GM23338 (cell line): ENCODE measurements at regions not wholly inside any gene's neighbourhood (a gene's known extent, or its start where the extent isn't known, plus 50 kb on each side); places are given as distances from the start of the nearest gene placed in this dataset.

Experiments used
- CREB1 ChIP-seq: fragments of 250-450 bp; sonication (Bioruptor Pico); IDR thresholded peaks from 2 replicates; pipeline ENCODE4 v1.5.0; 2020; ENCODE audit warnings: low read depth, mild to moderate bottlenecking, moderate library complexity
- EZH2 ChIP-seq: fragments of 200-600 bp; sonication (generic); IDR thresholded peaks from one replicate; pipeline ENCODE4 v1.8.0; 2017; ENCODE audit warnings: antibody characterized with exemption, mild to moderate bottlenecking, low read depth; ENCODE audit not compliant: unreplicated experiment
- EZH2phosphoT487 ChIP-seq: fragments of 200-600 bp; sonication (generic); IDR thresholded peaks from one replicate; pipeline ENCODE4 v1.8.1; 2018; ENCODE audit warnings: antibody characterized with exemption; ENCODE audit not compliant: unreplicated experiment
- JUNB ChIP-seq: IDR thresholded peaks from one replicate; pipeline ENCODE4 v1.6.1; 2016; ENCODE audit warnings: antibody characterized with exemption; ENCODE audit not compliant: unreplicated experiment
- POLR2AphosphoS5 ChIP-seq: IDR thresholded peaks from 2 replicates; pipeline ENCODE4 v1.6.1; 2016; ENCODE audit warnings: antibody characterized with exemption, low read depth
- STAT1 ChIP-seq: IDR thresholded peaks from one replicate; pipeline ENCODE4 v1.6.1; 2016; ENCODE audit warnings: antibody characterized with exemption; ENCODE audit not compliant: unreplicated experiment
- ZNF114 ChIP-seq: fragments of 250-450 bp; sonication (Bioruptor Pico); IDR thresholded peaks from 2 replicates; pipeline ENCODE4 v1.5.0; 2020; ENCODE audit warnings: mild to moderate bottlenecking, moderate library complexity
- ZNF331 ChIP-seq: fragments of 250-450 bp; sonication (Bioruptor Pico); IDR thresholded peaks from 2 replicates; pipeline ENCODE4 v1.5.0; 2020; ENCODE audit warnings: low read depth, mild to moderate bottlenecking, moderate library complexity
- TF ChIP-seq, protein P1 (sequence below), 2 experiments: fragments of 200-600 bp in 1 of 2; sonication (generic) in 1 of 2; conservative IDR thresholded peaks; 2 replicates each; pipeline versions ENCODE4 v1.5.1 to v1.6.1; 2016 to 2017; ENCODE audit warnings: antibody characterized with exemption in 2 of 2, low read depth in 2 of 2, mild to moderate bottlenecking in 2 of 2, moderate library complexity in 1 of 2
- TF ChIP-seq, protein P2 (sequence below): IDR thresholded peaks from one replicate; pipeline ENCODE4 v1.6.1; 2018; ENCODE audit warnings: antibody characterized with exemption; ENCODE audit not compliant: unreplicated experiment
- TF ChIP-seq, protein P3 (sequence below): fragments of 250-450 bp; sonication (Bioruptor Pico); IDR thresholded peaks from 2 replicates; pipeline ENCODE4 v1.5.0; 2020; ENCODE audit warnings: mild to moderate bottlenecking, moderate library complexity

DNA sequence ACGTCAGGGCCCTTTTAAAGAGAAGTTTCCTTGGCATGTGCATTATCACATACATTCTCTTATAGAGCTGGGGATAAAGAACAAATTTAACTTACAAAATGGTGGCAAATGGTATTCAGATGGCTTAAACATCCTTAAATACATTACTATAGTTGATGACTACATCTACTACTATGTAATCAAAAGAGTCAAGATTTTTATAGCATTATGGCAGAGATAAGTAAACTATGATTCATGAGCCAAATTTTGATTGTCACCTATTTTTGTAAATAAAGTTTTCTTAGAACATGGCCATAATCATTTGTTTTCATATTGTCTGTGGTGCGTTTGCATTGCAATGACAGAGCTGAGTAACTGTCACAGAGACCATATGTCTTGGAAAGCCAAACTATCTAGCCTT is 1188.6 kb upstream of the TENM4 start:
- no peak for TF ChIP-seq EZH2phosphoT487
- TF ChIP-seq, protein P1, sequence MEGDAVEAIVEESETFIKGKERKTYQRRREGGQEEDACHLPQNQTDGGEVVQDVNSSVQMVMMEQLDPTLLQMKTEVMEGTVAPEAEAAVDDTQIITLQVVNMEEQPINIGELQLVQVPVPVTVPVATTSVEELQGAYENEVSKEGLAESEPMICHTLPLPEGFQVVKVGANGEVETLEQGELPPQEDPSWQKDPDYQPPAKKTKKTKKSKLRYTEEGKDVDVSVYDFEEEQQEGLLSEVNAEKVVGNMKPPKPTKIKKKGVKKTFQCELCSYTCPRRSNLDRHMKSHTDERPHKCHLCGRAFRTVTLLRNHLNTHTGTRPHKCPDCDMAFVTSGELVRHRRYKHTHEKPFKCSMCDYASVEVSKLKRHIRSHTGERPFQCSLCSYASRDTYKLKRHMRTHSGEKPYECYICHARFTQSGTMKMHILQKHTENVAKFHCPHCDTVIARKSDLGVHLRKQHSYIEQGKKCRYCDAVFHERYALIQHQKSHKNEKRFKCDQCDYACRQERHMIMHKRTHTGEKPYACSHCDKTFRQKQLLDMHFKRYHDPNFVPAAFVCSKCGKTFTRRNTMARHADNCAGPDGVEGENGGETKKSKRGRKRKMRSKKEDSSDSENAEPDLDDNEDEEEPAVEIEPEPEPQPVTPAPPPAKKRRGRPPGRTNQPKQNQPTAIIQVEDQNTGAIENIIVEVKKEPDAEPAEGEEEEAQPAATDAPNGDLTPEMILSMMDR (conservative IDR thresholded peaks at IDR 0.05; ENCODE audit: low read depth in 2 of 2) = no peak
- TF ChIP-seq EZH2 = no peak
- no peak for TF ChIP-seq POLR2AphosphoS5
- no peak for TF ChIP-seq ZNF114 (CRISPR knock-in tag)
- TF ChIP-seq JUNB = no peak
- TF ChIP-seq STAT1 = no peak
- TF ChIP-seq, protein P2, sequence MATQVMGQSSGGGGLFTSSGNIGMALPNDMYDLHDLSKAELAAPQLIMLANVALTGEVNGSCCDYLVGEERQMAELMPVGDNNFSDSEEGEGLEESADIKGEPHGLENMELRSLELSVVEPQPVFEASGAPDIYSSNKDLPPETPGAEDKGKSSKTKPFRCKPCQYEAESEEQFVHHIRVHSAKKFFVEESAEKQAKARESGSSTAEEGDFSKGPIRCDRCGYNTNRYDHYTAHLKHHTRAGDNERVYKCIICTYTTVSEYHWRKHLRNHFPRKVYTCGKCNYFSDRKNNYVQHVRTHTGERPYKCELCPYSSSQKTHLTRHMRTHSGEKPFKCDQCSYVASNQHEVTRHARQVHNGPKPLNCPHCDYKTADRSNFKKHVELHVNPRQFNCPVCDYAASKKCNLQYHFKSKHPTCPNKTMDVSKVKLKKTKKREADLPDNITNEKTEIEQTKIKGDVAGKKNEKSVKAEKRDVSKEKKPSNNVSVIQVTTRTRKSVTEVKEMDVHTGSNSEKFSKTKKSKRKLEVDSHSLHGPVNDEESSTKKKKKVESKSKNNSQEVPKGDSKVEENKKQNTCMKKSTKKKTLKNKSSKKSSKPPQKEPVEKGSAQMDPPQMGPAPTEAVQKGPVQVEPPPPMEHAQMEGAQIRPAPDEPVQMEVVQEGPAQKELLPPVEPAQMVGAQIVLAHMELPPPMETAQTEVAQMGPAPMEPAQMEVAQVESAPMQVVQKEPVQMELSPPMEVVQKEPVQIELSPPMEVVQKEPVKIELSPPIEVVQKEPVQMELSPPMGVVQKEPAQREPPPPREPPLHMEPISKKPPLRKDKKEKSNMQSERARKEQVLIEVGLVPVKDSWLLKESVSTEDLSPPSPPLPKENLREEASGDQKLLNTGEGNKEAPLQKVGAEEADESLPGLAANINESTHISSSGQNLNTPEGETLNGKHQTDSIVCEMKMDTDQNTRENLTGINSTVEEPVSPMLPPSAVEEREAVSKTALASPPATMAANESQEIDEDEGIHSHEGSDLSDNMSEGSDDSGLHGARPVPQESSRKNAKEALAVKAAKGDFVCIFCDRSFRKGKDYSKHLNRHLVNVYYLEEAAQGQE = no peak
- no peak for TF ChIP-seq CREB1 (CRISPR knock-in tag)
- no peak for TF ChIP-seq ZNF331 (CRISPR knock-in tag)
- TF ChIP-seq, protein P3, sequence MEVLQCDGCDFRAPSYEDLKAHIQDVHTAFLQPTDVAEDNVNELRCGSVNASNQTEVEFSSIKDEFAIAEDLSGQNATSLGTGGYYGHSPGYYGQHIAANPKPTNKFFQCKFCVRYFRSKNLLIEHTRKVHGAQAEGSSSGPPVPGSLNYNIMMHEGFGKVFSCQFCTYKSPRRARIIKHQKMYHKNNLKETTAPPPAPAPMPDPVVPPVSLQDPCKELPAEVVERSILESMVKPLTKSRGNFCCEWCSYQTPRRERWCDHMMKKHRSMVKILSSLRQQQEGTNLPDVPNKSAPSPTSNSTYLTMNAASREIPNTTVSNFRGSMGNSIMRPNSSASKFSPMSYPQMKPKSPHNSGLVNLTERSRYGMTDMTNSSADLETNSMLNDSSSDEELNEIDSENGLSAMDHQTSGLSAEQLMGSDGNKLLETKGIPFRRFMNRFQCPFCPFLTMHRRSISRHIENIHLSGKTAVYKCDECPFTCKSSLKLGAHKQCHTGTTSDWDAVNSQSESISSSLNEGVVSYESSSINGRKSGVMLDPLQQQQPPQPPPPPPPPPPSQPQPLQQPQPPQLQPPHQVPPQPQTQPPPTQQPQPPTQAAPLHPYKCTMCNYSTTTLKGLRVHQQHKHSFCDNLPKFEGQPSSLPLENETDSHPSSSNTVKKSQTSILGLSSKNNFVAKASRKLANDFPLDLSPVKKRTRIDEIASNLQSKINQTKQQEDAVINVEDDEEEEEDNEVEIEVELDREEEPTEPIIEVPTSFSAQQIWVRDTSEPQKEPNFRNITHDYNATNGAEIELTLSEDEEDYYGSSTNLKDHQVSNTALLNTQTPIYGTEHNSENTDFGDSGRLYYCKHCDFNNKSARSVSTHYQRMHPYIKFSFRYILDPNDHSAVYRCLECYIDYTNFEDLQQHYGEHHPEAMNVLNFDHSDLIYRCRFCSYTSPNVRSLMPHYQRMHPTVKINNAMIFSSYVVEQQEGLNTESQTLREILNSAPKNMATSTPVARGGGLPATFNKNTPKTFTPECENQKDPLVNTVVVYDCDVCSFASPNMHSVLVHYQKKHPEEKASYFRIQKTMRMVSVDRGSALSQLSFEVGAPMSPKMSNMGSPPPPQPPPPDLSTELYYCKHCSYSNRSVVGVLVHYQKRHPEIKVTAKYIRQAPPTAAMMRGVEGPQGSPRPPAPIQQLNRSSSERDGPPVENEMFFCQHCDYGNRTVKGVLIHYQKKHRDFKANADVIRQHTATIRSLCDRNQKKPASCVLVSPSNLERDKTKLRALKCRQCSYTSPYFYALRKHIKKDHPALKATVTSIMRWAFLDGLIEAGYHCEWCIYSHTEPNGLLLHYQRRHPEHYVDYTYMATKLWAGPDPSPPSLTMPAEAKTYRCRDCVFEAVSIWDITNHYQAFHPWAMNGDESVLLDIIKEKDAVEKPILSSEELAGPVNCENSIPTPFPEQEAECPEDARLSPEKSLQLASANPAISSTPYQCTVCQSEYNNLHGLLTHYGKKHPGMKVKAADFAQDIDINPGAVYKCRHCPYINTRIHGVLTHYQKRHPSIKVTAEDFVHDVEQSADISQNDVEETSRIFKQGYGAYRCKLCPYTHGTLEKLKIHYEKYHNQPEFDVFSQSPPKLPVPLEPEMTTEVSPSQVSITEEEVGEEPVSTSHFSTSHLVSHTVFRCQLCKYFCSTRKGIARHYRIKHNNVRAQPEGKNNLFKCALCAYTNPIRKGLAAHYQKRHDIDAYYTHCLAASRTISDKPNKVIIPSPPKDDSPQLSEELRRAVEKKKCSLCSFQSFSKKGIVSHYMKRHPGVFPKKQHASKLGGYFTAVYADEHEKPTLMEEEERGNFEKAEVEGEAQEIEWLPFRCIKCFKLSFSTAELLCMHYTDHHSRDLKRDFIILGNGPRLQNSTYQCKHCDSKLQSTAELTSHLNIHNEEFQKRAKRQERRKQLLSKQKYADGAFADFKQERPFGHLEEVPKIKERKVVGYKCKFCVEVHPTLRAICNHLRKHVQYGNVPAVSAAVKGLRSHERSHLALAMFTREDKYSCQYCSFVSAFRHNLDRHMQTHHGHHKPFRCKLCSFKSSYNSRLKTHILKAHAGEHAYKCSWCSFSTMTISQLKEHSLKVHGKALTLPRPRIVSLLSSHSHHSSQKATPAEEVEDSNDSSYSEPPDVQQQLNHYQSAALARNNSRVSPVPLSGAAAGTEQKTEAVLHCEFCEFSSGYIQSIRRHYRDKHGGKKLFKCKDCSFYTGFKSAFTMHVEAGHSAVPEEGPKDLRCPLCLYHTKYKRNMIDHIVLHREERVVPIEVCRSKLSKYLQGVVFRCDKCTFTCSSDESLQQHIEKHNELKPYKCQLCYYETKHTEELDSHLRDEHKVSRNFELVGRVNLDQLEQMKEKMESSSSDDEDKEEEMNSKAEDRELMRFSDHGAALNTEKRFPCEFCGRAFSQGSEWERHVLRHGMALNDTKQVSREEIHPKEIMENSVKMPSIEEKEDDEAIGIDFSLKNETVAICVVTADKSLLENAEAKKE (CRISPR knock-in tag) = no peak
